Liver (tissue), 7 donors: ENCODE measurements at regions not wholly inside any gene's neighbourhood (a gene's known extent, or its start where the extent isn't known, plus 50 kb on each side); places are given as distances from the start of the nearest gene placed in this dataset.

Experiments
- DNase-seq: peaks from one replicate; pipeline ENCODE4 v3.0.0-alpha.2; 2017; ENCODE audit warnings: low spot score
- H3K27ac ChIP-seq, 2 donors: one replicate each; pipeline ENCODE4 v1.7.0; 2013; ENCODE audit warnings: inconsistent platforms in 2 of 2, low read length in 2 of 2, control low read depth in 1 of 2, low read depth in 1 of 2, mild to moderate bottlenecking in 1 of 2
- H3K27me3 ChIP-seq, 4 donors: one replicate each; pipeline versions ENCODE4 v1.6.1 to v1.7.0; 2013; ENCODE audit warnings: low read length in 3 of 4, inconsistent platforms in 1 of 4, mild to moderate bottlenecking in 1 of 4, moderate library complexity in 1 of 4; ENCODE audit not compliant: control insufficient read depth in 4 of 4, insufficient read depth in 4 of 4
- H3K36me3 ChIP-seq, 4 donors: one replicate each; pipeline versions ENCODE4 v1.6.1 to v1.7.0; 2013; ENCODE audit warnings: low read length in 3 of 4, mild to moderate bottlenecking in 3 of 4, low read depth in 1 of 4, moderate library complexity in 1 of 4; ENCODE audit not compliant: control insufficient read depth in 4 of 4, insufficient read depth in 3 of 4
- H3K4me1 ChIP-seq, 4 donors: one replicate each; pipeline versions ENCODE4 v1.6.1 to v1.7.0; 2013; ENCODE audit warnings: low read length in 3 of 4, mild to moderate bottlenecking in 3 of 4, moderate library complexity in 1 of 4; ENCODE audit not compliant: control insufficient read depth in 4 of 4, insufficient read depth in 4 of 4
- H3K4me3 ChIP-seq, 3 donors: one replicate each; pipeline versions ENCODE4 v1.6.1 to v1.7.0; 2013; ENCODE audit warnings: low read length in 3 of 3, control low read depth in 1 of 3, low read depth in 1 of 3, mild to moderate bottlenecking in 1 of 3
- H3K9ac ChIP-seq, 2 donors: one replicate each; pipeline ENCODE4 v1.7.0; 2013; ENCODE audit warnings: low read length in 2 of 2, mild to moderate bottlenecking in 2 of 2, moderate library complexity in 2 of 2, control low read depth in 1 of 2, low read depth in 1 of 2
- H3K9me3 ChIP-seq, 4 donors: one replicate each; pipeline versions ENCODE4 v1.6.1 to v1.7.0; 2013; ENCODE audit warnings: low read length in 3 of 4; ENCODE audit not compliant: control insufficient read depth in 4 of 4
- EGR1 ChIP-seq, 2 donors: IDR thresholded peaks; 2 replicates each; pipeline ENCODE4 v1.6.1; 2016 to 2018; ENCODE audit warnings: antibody characterized with exemption in 2 of 2, low read depth in 2 of 2
- FOXA1 ChIP-seq: IDR thresholded peaks from 2 replicates; pipeline ENCODE4 v1.6.1; 2016; ENCODE audit warnings: antibody characterized with exemption
- FOXA2 ChIP-seq: IDR thresholded peaks from 2 replicates; pipeline ENCODE4 v1.6.1; 2016; ENCODE audit warnings: antibody characterized with exemption
- GABPA ChIP-seq, 2 donors: IDR thresholded peaks in 1 of 2; conservative IDR thresholded peaks in 1 of 2; 2 replicates each; pipeline ENCODE4 v1.6.1; 2016; ENCODE audit warnings: antibody characterized with exemption in 2 of 2, mild to moderate bottlenecking in 1 of 2, moderate library complexity in 1 of 2
- HNF4A ChIP-seq, 2 donors: conservative IDR thresholded peaks; 2 replicates each; pipeline ENCODE4 v1.6.1; 2016; ENCODE audit warnings: antibody characterized with exemption in 2 of 2, mild to moderate bottlenecking in 2 of 2
- HNF4G ChIP-seq: IDR thresholded peaks from 2 replicates; pipeline ENCODE4 v1.6.1; 2016; ENCODE audit warnings: antibody characterized with exemption
- NR2F2 ChIP-seq: IDR thresholded peaks from 2 replicates; pipeline ENCODE4 v1.6.1; 2016; ENCODE audit warnings: antibody characterized with exemption
- RAD21 ChIP-seq, 2 donors: IDR thresholded peaks; 2 replicates each; pipeline ENCODE4 v1.6.1; 2016; ENCODE audit warnings: antibody characterized with exemption in 2 of 2, mild to moderate bottlenecking in 2 of 2
- TAF1 ChIP-seq: conservative IDR thresholded peaks from 2 replicates; pipeline ENCODE4 v1.6.1; 2016; ENCODE audit warnings: antibody characterized with exemption, mild to moderate bottlenecking
- WGBS: extraction: QIAGEN DNeasy Blood & Tissue Kit; methylation state at CpG from one replicate; pipeline ENCODE4 v1.1.7; 2013; 5-methylcytosine and 5-hydroxymethylcytosine counted together
- TF ChIP-seq, protein P1 (sequence below): IDR thresholded peaks from 2 replicates; pipeline ENCODE4 v1.6.1; 2016; ENCODE audit warnings: antibody characterized with exemption
- TF ChIP-seq, protein P2 (sequence below): IDR thresholded peaks from 2 replicates; pipeline ENCODE4 v1.6.1; 2016; ENCODE audit warnings: antibody characterized with exemption, mild to moderate bottlenecking
- donor health status: healthy.
- donor health status: healthy.
- donor health status: healthy.
- donor health status: healthy.

GRCh38 chr15:95295363-95295762, 1035.1 kb upstream of the NR2F2 start (continued):
- TF ChIP-seq, protein P1, sequence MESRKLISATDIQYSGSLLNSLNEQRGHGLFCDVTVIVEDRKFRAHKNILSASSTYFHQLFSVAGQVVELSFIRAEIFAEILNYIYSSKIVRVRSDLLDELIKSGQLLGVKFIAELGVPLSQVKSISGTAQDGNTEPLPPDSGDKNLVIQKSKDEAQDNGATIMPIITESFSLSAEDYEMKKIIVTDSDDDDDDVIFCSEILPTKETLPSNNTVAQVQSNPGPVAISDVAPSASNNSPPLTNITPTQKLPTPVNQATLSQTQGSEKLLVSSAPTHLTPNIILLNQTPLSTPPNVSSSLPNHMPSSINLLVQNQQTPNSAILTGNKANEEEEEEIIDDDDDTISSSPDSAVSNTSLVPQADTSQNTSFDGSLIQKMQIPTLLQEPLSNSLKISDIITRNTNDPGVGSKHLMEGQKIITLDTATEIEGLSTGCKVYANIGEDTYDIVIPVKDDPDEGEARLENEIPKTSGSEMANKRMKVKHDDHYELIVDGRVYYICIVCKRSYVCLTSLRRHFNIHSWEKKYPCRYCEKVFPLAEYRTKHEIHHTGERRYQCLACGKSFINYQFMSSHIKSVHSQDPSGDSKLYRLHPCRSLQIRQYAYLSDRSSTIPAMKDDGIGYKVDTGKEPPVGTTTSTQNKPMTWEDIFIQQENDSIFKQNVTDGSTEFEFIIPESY: no peak
- no peak for TF ChIP-seq RAD21 (IDR thresholded peaks at IDR 0.05)

DNA sequence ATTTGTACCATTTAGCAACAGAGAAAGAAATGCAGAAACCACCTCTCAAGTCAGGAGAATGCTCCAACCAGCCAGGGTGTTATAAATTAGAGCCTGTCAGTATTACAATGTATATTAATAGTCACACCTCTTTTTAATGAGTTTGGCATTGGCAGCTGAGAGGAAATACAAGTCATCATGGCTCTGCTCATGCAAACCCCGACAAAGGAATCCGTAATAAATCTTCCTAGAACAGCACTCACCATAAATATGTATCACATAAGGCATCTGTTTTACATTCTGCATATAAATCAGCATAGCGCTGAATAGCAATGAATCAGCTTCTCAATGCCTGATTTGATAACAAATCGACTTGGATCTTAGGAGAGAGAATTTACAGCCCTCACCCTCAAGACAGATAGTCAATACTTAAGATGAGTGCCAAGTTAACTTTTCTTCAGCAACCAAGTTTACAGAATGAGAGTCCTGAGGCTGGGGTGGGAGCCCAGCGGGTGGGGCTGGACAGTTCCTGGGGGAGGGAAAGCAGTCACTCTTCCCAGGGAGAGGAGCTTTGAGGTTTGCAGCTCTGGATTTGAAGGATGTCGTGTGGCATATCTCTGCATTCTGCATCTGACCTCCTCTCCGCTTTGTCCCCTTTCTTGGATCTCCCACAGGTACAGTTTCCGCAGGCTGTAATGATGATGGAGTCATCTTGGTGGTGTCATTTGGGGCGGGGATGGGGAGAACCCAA, 1034.4 kb upstream of the NR2F2 start:
- no peak for DNase-seq
- H3K27me3 ChIP-seq: no peaks in the 10 kb centered on the region
- H3K4me1 ChIP-seq: no peaks in the 10 kb centered on the region
- H3K36me3 ChIP-seq: no peaks in the 10 kb centered on the region
- no peak overlapping the region for H3K27ac ChIP-seq
- no peaks in the 10 kb centered on the region for H3K9me3 ChIP-seq
- WGBS: 75% methylated on average over 9 of the region's 9 CpGs
- H3K9ac ChIP-seq: no peak overlapping the region
- H3K4me3 ChIP-seq: no peak overlapping the region
- no peak for TF ChIP-seq NR2F2
- TF ChIP-seq TAF1: no peak
- TF ChIP-seq RAD21 (IDR thresholded peaks at IDR 0.05): no peak
- no peak for TF ChIP-seq FOXA2

DNA sequence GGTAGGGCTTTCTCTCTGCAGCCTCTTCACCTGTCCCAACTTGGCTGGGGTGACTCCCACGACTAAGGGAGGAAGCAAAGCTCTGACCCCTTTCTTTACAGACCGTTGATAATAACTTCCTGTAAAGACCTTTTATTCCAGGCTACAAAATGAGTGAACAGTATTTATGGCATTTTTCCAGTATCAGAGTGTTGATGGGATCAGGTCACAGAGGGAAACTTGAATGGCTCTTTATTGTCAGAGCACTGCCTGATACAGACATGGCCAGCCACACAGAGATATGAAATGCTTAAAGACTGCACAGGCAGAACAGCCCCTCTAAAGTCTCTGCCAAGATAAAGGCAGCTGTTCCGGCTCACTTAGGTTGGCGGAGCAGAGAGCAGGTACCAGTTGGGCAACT, 1033.9 kb upstream of the NR2F2 start:
- WGBS: 61% methylated on average over 4 of the region's 4 CpGs
- H3K27ac ChIP-seq: no peak overlapping the region
- TF ChIP-seq GABPA (IDR thresholded peaks at IDR 0.05 in 1 of 2, conservative IDR thresholded peaks at IDR 0.05 in 1 of 2) (no peak), FOXA1 (no peak), HNF4A (conservative IDR thresholded peaks at IDR 0.05) (no peak), EGR1 (IDR thresholded peaks at IDR 0.05; ENCODE audit: low read depth in 2 of 2) (no peak), NR2F2 (no peak), HNF4G (no peak)
- TF ChIP-seq, protein P2, sequence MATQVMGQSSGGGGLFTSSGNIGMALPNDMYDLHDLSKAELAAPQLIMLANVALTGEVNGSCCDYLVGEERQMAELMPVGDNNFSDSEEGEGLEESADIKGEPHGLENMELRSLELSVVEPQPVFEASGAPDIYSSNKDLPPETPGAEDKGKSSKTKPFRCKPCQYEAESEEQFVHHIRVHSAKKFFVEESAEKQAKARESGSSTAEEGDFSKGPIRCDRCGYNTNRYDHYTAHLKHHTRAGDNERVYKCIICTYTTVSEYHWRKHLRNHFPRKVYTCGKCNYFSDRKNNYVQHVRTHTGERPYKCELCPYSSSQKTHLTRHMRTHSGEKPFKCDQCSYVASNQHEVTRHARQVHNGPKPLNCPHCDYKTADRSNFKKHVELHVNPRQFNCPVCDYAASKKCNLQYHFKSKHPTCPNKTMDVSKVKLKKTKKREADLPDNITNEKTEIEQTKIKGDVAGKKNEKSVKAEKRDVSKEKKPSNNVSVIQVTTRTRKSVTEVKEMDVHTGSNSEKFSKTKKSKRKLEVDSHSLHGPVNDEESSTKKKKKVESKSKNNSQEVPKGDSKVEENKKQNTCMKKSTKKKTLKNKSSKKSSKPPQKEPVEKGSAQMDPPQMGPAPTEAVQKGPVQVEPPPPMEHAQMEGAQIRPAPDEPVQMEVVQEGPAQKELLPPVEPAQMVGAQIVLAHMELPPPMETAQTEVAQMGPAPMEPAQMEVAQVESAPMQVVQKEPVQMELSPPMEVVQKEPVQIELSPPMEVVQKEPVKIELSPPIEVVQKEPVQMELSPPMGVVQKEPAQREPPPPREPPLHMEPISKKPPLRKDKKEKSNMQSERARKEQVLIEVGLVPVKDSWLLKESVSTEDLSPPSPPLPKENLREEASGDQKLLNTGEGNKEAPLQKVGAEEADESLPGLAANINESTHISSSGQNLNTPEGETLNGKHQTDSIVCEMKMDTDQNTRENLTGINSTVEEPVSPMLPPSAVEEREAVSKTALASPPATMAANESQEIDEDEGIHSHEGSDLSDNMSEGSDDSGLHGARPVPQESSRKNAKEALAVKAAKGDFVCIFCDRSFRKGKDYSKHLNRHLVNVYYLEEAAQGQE: no peak
- H3K27me3 ChIP-seq: no peaks in the 10 kb centered on the region
- H3K36me3 ChIP-seq: no peaks in the 10 kb centered on the region
- H3K9me3 ChIP-seq: no peaks in the 10 kb centered on the region
- no peak overlapping the region for H3K4me3 ChIP-seq
- no peak overlapping the region for H3K9ac ChIP-seq
- no peaks in the 10 kb centered on the region for H3K4me1 ChIP-seq
- DNase-seq: no peak
